ENCODE measurements at regions not wholly inside any gene's neighbourhood (a gene's known extent, or its start where the extent isn't known, plus 50 kb on each side); places are given as distances from the start of the nearest gene placed in this dataset.

- Histone ChIP-seq H3K9ac (no peak overlapping the region), H3K36me3 (replicated peaks in 1 of 2; ENCODE audit: control insufficient read depth in 1 of 2, insufficient read depth in 2 of 2, low read length in 1 of 2) (no peaks in the 10 kb centered on the region), H4K20me1 (ENCODE audit: insufficient read depth) (no peaks in the 10 kb centered on the region), H3F3A (replicated peaks; ENCODE audit: insufficient read depth) (no peaks in the 10 kb centered on the region), H3K4me3 (ENCODE audit: low read depth in 2 of 2, low read length in 1 of 2) (no peak overlapping the region), H2AFZ (ENCODE audit: low read depth) (no peak overlapping the region), H3K9me2 (no peaks in the 10 kb centered on the region), H3K4me2 (no peak overlapping the region), H3K9me3 (no peaks in the 10 kb centered on the region), H3K27ac (ENCODE audit: low read depth in 2 of 2, low read length in 1 of 2) (no peak overlapping the region), H3K79me2 (ENCODE audit: insufficient read depth) (no peaks in the 10 kb centered on the region), H3K27me3 (ENCODE audit: insufficient read depth) (no peaks in the 10 kb centered on the region), H3K4me1 (ENCODE audit: control insufficient read depth in 1 of 2, insufficient read depth in 2 of 2, low read depth in 1 of 2, low read length in 1 of 2) (no peaks in the 10 kb centered on the region)
- 44% methylated on average over 3 of the region's 3 CpGs for WGBS (ENCODE audit: low lambda C conversion rate)
- no peak for DNase-seq
- ChIA-PET CTCF (interaction anchor here (1.3 kb wide), 1 partner anchor 38 kb away, joined by 3 read pairs; no protein-coding TSS in a partner anchor), POLR2A (no interaction called here)
- TF ChIP-seq NRF1 (IDR thresholded peaks at IDR 0.05; ENCODE audit: low read depth, low read length) = no peak
- TF ChIP-seq GABPA (IDR thresholded peaks at IDR 0.05; ENCODE audit: low read depth) = no peak
- TF ChIP-seq RCOR1 (IDR thresholded peaks at IDR 0.05; ENCODE audit: low read length) = no peak
- no peak for TF ChIP-seq CHD2 (IDR thresholded peaks at IDR 0.05; ENCODE audit: low read length, partially characterized antibody)
- TF ChIP-seq MEF2A (IDR thresholded peaks at IDR 0.05; ENCODE audit: borderline replicate concordance, low read depth) = no peak
- no peak for TF ChIP-seq TCF12 (IDR thresholded peaks at IDR 0.05)
- no peak for TF ChIP-seq CTCF (IDR thresholded peaks at IDR 0.05)
- TF ChIP-seq EP300 (IDR thresholded peaks at IDR 0.05; ENCODE audit: borderline replicate concordance in 1 of 2, low read depth in 1 of 2, low read length in 1 of 2) = no peak
- no peak for TF ChIP-seq POLR2AphosphoS5 (IDR thresholded peaks at IDR 0.05; ENCODE audit: low read depth, low read length)
- TF ChIP-seq TEAD4 (IDR thresholded peaks at IDR 0.05; ENCODE audit: borderline replicate concordance, insufficient read depth) = no peak
- TF ChIP-seq FOXM1 (IDR thresholded peaks at IDR 0.05; ENCODE audit: low read depth) = no peak
- TF ChIP-seq RAD21 (IDR thresholded peaks at IDR 0.05; ENCODE audit: low read length) = no peak
- no peak for TF ChIP-seq MXI1 (IDR thresholded peaks at IDR 0.05; ENCODE audit: low read depth, low read length)
- no peak for TF ChIP-seq NFIC (IDR thresholded peaks at IDR 0.05; ENCODE audit: borderline replicate concordance)
- no peak for TF ChIP-seq JUND (IDR thresholded peaks at IDR 0.05)
- TF ChIP-seq RFX5 (IDR thresholded peaks at IDR 0.05; ENCODE audit: low read length) = no peak
- TF ChIP-seq USF1 (IDR thresholded peaks at IDR 0.05; ENCODE audit: borderline replicate concordance, low read depth) = no peak
These were observed 119.5 kb upstream of the MAP9 start for GRCh38 chr4:155496294-155496626.

- TF ChIP-seq FOSL2 (IDR thresholded peaks at IDR 0.05; ENCODE audit: borderline replicate concordance, low read depth) = no peak
- Histone ChIP-seq H4K20me1 (ENCODE audit: insufficient read depth) (no peaks in the 10 kb centered on the region), H3F3A (replicated peaks; ENCODE audit: insufficient read depth) (no peaks in the 10 kb centered on the region), H3K79me2 (ENCODE audit: insufficient read depth) (no peaks in the 10 kb centered on the region), H3K9me2 (no peaks in the 10 kb centered on the region), H3K9me3 (no peaks in the 10 kb centered on the region), H3K9ac (no peak overlapping the region), H3K4me3 (ENCODE audit: low read depth in 2 of 2, low read length in 1 of 2) (no peak overlapping the region), H3K27me3 (ENCODE audit: insufficient read depth) (no peaks in the 10 kb centered on the region), H2AFZ (ENCODE audit: low read depth) (no peak overlapping the region), H3K36me3 (replicated peaks in 1 of 2; ENCODE audit: control insufficient read depth in 1 of 2, insufficient read depth in 2 of 2, low read length in 1 of 2) (no peaks in the 10 kb centered on the region), H3K4me1 (ENCODE audit: control insufficient read depth in 1 of 2, insufficient read depth in 2 of 2, low read depth in 1 of 2, low read length in 1 of 2) (no peaks in the 10 kb centered on the region), H3K27ac (ENCODE audit: low read depth in 2 of 2, low read length in 1 of 2) (no peak overlapping the region), H3K4me2 (no peak overlapping the region)
- ChIA-PET CTCF (no interaction called here), POLR2A (no interaction called here)
- 63% methylated on average over 11 of the region's 11 CpGs for WGBS (ENCODE audit: low lambda C conversion rate)
- no peak for DNase-seq
These were observed 119.0 kb upstream of the MAP9 start for GRCh38 chr4:155495572-155496293.
